ENCODE measurements at regions not wholly inside any gene's neighbourhood (a gene's known extent, or its start where the extent isn't known, plus 50 kb on each side); places are given as distances from the start of the nearest gene placed in this dataset.

DNA sequence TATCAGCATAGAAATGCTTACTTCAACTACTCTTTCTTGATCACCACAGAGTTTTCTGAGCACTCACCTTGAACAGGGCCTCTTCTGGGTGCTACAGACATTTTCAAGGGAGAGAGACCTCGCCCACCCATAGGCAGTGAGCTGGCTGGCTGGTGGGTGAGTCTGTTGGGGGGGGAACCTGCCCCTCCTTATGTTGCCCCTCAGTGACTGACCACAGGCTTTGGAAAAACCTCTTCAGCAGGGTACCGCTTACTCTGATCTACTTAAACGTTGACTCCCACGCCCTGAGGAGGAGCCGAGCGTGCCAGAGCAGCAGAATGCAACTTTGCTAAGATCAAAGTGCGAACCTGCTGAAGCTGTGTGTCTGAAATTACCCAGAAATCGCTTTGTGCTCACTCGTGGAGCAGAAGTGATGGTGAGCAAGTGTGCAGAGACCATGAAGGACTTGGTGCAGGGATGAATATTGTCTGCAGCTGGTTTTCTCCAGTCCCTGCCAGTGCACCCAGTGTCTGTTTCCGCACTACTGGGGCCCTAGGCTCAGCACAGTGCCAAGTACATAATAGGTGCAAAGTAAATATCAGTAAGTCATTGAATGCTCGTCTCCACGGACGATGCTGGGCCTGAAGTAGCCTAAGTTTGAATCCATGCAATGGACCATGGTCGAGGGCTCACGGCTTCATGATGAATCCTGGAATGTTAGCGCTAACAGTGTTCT is 158.7 kb upstream of the IRF2BP2 start:
- POLR2A ChIA-PET (ENCODE audit: low non-redundant PET), result no interaction called here
- BruUV-seq (replicated peaks), result no TSS peak

DNA sequence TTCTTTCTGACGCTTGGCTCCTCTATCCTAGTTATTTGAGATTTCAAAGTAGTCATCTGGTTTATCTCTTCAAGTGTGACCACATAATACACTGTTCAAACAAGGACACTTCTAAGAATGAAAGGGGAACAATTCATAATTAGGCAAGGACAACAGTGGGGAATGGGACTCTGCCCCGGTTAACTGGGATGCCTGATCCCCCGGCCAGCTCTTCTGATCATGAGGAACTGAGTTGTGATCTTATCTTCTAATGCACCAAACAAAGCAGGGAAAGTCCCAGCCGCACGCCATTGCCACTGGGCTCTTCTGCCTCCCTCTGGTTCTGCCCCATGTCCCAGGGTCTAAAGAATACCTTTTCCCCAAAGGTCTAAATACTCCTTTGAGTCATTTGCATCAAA is 158.2 kb upstream of the IRF2BP2 start:
- H3K9me3 ChIP-seq (ENCODE audit: low read depth, low read length, poor library complexity, severe bottlenecking), result no peaks in the 10 kb centered on the region
- DNase-seq (ENCODE audit: low spot score), result no peak
- H3K4me3 ChIP-seq (ENCODE audit: low read depth, low read length, poor library complexity, severe bottlenecking), result no peak overlapping the region
- H3K4me1 ChIP-seq (ENCODE audit: insufficient read depth, low read length, poor library complexity, severe bottlenecking), result peaks cover 6% of the 10 kb centered on the region
- H3K36me3 ChIP-seq (ENCODE audit: insufficient read depth, low read length, poor library complexity, severe bottlenecking), result no peaks in the 10 kb centered on the region
- no peak overlapping the region for H3K27ac ChIP-seq (ENCODE audit: low read depth, low read length, poor library complexity, severe bottlenecking)
- CTCF ChIA-PET, result no interaction called here
- POLR2A ChIA-PET (ENCODE audit: low non-redundant PET), result no interaction called here
- intact Hi-C loops (cut with micrococcal nuclease; ENCODE audit: unreplicated experiment), result no loop called here
- TF ChIP-seq, protein P1, sequence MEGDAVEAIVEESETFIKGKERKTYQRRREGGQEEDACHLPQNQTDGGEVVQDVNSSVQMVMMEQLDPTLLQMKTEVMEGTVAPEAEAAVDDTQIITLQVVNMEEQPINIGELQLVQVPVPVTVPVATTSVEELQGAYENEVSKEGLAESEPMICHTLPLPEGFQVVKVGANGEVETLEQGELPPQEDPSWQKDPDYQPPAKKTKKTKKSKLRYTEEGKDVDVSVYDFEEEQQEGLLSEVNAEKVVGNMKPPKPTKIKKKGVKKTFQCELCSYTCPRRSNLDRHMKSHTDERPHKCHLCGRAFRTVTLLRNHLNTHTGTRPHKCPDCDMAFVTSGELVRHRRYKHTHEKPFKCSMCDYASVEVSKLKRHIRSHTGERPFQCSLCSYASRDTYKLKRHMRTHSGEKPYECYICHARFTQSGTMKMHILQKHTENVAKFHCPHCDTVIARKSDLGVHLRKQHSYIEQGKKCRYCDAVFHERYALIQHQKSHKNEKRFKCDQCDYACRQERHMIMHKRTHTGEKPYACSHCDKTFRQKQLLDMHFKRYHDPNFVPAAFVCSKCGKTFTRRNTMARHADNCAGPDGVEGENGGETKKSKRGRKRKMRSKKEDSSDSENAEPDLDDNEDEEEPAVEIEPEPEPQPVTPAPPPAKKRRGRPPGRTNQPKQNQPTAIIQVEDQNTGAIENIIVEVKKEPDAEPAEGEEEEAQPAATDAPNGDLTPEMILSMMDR (conservative IDR thresholded peaks at IDR 0.05; ENCODE audit: low read depth, low read length), result no peak
- TF ChIP-seq EZH2 (IDR thresholded peaks at IDR 0.05; ENCODE audit: borderline replicate concordance, low read depth, low read length, poor library complexity, severe bottlenecking), result no peak
- H3K27me3 ChIP-seq (replicated peaks; ENCODE audit: insufficient read depth, low read depth, low read length, poor library complexity), result no peaks in the 10 kb centered on the region
- no TSS peak for BruUV-seq (replicated peaks)

More for the DNA sequence above, 158.7 kb upstream of the IRF2BP2 start:
- Histone ChIP-seq H3K4me3 (ENCODE audit: low read depth, low read length, poor library complexity, severe bottlenecking) (no peak overlapping the region), H3K9me3 (ENCODE audit: low read depth, low read length, poor library complexity, severe bottlenecking) (no peaks in the 10 kb centered on the region), H3K27me3 (replicated peaks; ENCODE audit: insufficient read depth, low read depth, low read length, poor library complexity) (no peaks in the 10 kb centered on the region), H3K36me3 (ENCODE audit: insufficient read depth, low read length, poor library complexity, severe bottlenecking) (no peaks in the 10 kb centered on the region), H3K4me1 (ENCODE audit: insufficient read depth, low read length, poor library complexity, severe bottlenecking) (peaks cover 6% of the 10 kb centered on the region), H3K27ac (ENCODE audit: low read depth, low read length, poor library complexity, severe bottlenecking) (no peak overlapping the region)
- DNase-seq (ENCODE audit: low spot score), result no peak
- CTCF ChIA-PET, result no interaction called here
- intact Hi-C loops (cut with micrococcal nuclease; ENCODE audit: unreplicated experiment), result no loop called here
- no peak for TF ChIP-seq EZH2 (IDR thresholded peaks at IDR 0.05; ENCODE audit: borderline replicate concordance, low read depth, low read length, poor library complexity, severe bottlenecking)
- TF ChIP-seq, protein P1 (conservative IDR thresholded peaks at IDR 0.05; ENCODE audit: low read depth, low read length), result no peak

DNA sequence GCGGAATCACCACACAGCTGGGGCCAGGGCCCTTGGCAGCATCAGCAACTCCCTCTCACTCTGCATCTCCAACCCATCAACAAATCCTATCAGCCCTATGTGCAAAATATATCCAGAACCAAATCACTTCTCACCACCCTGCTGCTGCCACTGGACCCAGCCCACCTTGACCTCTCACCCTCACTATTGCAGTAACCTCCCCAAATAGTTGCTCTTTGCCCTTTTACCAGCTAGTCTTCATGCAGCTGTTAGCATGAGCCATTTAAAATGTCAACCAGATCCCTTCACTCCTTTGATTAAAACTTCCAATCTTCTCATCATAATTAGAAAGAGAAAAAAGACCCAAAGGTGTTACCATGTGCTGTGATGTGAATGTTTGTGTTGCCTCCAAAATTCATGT is 155.7 kb upstream of the IRF2BP2 start:
- Histone ChIP-seq H3K36me3 (ENCODE audit: insufficient read depth, low read length, poor library complexity, severe bottlenecking) (no peaks in the 10 kb centered on the region), H3K27me3 (replicated peaks; ENCODE audit: insufficient read depth, low read depth, low read length, poor library complexity) (no peaks in the 10 kb centered on the region), H3K4me3 (ENCODE audit: low read depth, low read length, poor library complexity, severe bottlenecking) (no peak overlapping the region), H3K9me3 (ENCODE audit: low read depth, low read length, poor library complexity, severe bottlenecking) (no peaks in the 10 kb centered on the region), H3K4me1 (ENCODE audit: insufficient read depth, low read length, poor library complexity, severe bottlenecking) (peaks cover 6% of the 10 kb centered on the region), H3K27ac (ENCODE audit: low read depth, low read length, poor library complexity, severe bottlenecking) (no peak overlapping the region)
- ChIA-PET CTCF (no interaction called here), POLR2A (ENCODE audit: low non-redundant PET) (no interaction called here)
- intact Hi-C loops (cut with micrococcal nuclease; ENCODE audit: unreplicated experiment), result no loop called here
- no TSS peak for BruUV-seq (replicated peaks)
- TF ChIP-seq, protein P1 (conservative IDR thresholded peaks at IDR 0.05; ENCODE audit: low read depth, low read length), result no peak
- TF ChIP-seq EZH2 (IDR thresholded peaks at IDR 0.05; ENCODE audit: borderline replicate concordance, low read depth, low read length, poor library complexity, severe bottlenecking), result no peak
- DNase-seq (ENCODE audit: low spot score), result no peak
